GM21786 (cell line): ENCODE measurements at regions not wholly inside any gene's neighbourhood (a gene's known extent, or its start where the extent isn't known, plus 50 kb on each side); places are given as distances from the start of the nearest gene placed in this dataset.
A peak's percentile ranks its signal among the peaks of the same experiment; 100 is the strongest.

Experiments used
- ATAC-seq: cut with Tn5 transposase; IDR thresholded peaks from one replicate; pipeline ENCODE4 v1.9.1; 2021; ENCODE audit not compliant: unreplicated experiment

- ATAC-seq = no peak
These were observed 157.2 kb downstream of the SOCS6 start for GRCh38 chr18:70446063-70446462.

GRCh38 chr18:70442933-70443332 is 154.1 kb downstream of the SOCS6 start:
- no peak for ATAC-seq

GRCh38 chr18:70432804-70433400 is 144.1 kb downstream of the SOCS6 start:
- ATAC-seq = no peak

- no peak for ATAC-seq
These were observed 142.4 kb downstream of the SOCS6 start for GRCh38 chr18:70431203-70431624.

GRCh38 chr18:70430501-70431173 is 141.8 kb downstream of the SOCS6 start:
- ATAC-seq = no peak

GRCh38 chr18:70429847-70430500 is 141.1 kb downstream of the SOCS6 start:
- no peak for ATAC-seq

- ATAC-seq = peak; percentile 100
These were observed 139.6 kb downstream of the SOCS6 start for GRCh38 chr18:70428439-70428838.

GRCh38 chr18:70426818-70427217 is 138.0 kb downstream of the SOCS6 start:
- no peak for ATAC-seq

- ATAC-seq = no peak
These were observed 136.4 kb downstream of the SOCS6 start for GRCh38 chr18:70425236-70425635.

- no peak for ATAC-seq
These were observed 135.1 kb downstream of the SOCS6 start for GRCh38 chr18:70423988-70424387.

- ATAC-seq = no peak
These were observed 134.3 kb downstream of the SOCS6 start for GRCh38 chr18:70423120-70423519.

- no peak for ATAC-seq
These were observed 133.6 kb downstream of the SOCS6 start for GRCh38 chr18:70422391-70422965.

- no peak for ATAC-seq
These were observed 132.9 kb downstream of the SOCS6 start for GRCh38 chr18:70421471-70422390.

- ATAC-seq = no peak
These were observed 131.5 kb downstream of the SOCS6 start for GRCh38 chr18:70420146-70420898.

- no peak for ATAC-seq
These were observed 130.7 kb downstream of the SOCS6 start for GRCh38 chr18:70419526-70419925.

GRCh38 chr18:70418546-70419311 is 129.9 kb downstream of the SOCS6 start:
- peak; percentile 97 for ATAC-seq

- ATAC-seq = no peak
These were observed 129.0 kb downstream of the SOCS6 start for GRCh38 chr18:70417847-70418246.

GRCh38 chr18:70416496-70416895 is 127.7 kb downstream of the SOCS6 start:
- no peak for ATAC-seq

- ATAC-seq = no peak
These were observed 127.1 kb downstream of the SOCS6 start for GRCh38 chr18:70415823-70416488.
